ENCODE measurements at regions not wholly inside any gene's neighbourhood (a gene's known extent, or its start where the extent isn't known, plus 50 kb on each side); places are given as distances from the start of the nearest gene placed in this dataset.

DNA sequence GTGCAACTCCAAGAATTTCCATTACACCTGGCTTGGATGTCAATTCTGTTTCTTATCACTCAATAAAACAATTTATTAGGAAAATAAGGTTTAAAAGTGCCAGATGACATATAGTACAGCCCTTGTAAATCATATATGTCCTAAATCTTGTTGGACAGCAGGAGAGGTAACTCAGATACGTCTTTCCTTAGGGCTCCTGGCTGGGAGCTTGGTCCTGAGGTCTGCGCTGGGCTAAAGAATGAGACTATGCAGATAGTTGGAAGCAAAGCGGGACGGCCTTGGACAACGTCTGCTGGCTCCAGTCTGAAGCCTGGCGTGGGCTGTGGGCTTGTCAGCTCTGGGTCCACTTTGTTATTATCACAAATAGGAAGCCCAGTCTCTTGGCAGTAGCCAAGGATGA, 377.0 kb downstream of the DLEU7 start:
- TF ChIP-seq POLR2A (IDR thresholded peaks at IDR 0.05) (no peak), CTCF (IDR thresholded peaks at IDR 0.05 in 8 of 11, conservative IDR thresholded peaks at IDR 0.05 in 3 of 11) (no peak)
